ENCODE measurements at regions not wholly inside any gene's neighbourhood (a gene's known extent, or its start where the extent isn't known, plus 50 kb on each side); places are given as distances from the start of the nearest gene placed in this dataset.

- intact Hi-C loops (cut with micrococcal nuclease), result no loop called here
- no CpG with 5 or more reads among the region's 2 CpGs for WGBS (ENCODE audit: insufficient coverage)
Observed at GRCh38 chr18:75775121-75775520, 347.6 kb upstream of the SMIM21 start.

GRCh38 chr18:75773618-75774017 is 346.1 kb upstream of the SMIM21 start:
- H3K27ac Mint-ChIP-seq, result no peak overlapping the region
- Histone ChIP-seq H3K9me3 (replicated peaks in 1 of 2; ENCODE audit: control insufficient read depth in 1 of 2, insufficient read depth in 1 of 2, low read length in 2 of 2) (no peaks in the 10 kb centered on the region), H3K79me2 (ENCODE audit: insufficient read depth, low read length) (no peaks in the 10 kb centered on the region), H4K20me1 (ENCODE audit: insufficient read depth, low read length) (no peaks in the 10 kb centered on the region), H3K4me3 (replicated peaks in 1 of 3; ENCODE audit: low read depth in 2 of 3, low read length in 3 of 3) (no peak overlapping the region), H3K27ac (ENCODE audit: low read depth in 1 of 2, low read length in 2 of 2) (no peak overlapping the region), H3K36me3 (replicated peaks in 1 of 2; ENCODE audit: control insufficient read depth in 1 of 2, insufficient read depth in 2 of 2, low read length in 2 of 2) (no peaks in the 10 kb centered on the region), H3K9ac (ENCODE audit: insufficient read depth, low read length, poor library complexity, severe bottlenecking) (no peak overlapping the region), H3K4me1 (ENCODE audit: control insufficient read depth in 1 of 2, insufficient read depth in 2 of 2, low read length in 2 of 2) (no peaks in the 10 kb centered on the region), H3K27me3 (ENCODE audit: control insufficient read depth in 2 of 2, insufficient read depth in 2 of 2, low read length in 2 of 2) (no peaks in the 10 kb centered on the region), H2AFZ (ENCODE audit: insufficient read depth, low read depth, low read length, poor library complexity, severe bottlenecking) (no peak overlapping the region), H3K4me2 (replicated peaks; ENCODE audit: extremely low read depth, low read length, poor library complexity, severe bottlenecking) (no peak overlapping the region)
- no CpG with 5 or more reads among the region's 3 CpGs for WGBS (ENCODE audit: insufficient coverage)
- H3K36me3 Mint-ChIP-seq, result no peaks in the 10 kb centered on the region
- DNase-seq, result no peak
- peaks cover 0 to 5% (median 0%) of the 10 kb centered on the region in 7 donors for H3K9me3 Mint-ChIP-seq
- intact Hi-C loops (cut with micrococcal nuclease), result no loop called here
- H3K4me1 Mint-ChIP-seq, result no peaks in the 10 kb centered on the region
- H3K4me3 Mint-ChIP-seq, result no peak overlapping the region
- H3K27me3 Mint-ChIP-seq (ENCODE audit: low read depth in 3 of 3), result peaks cover 0 to 3% (median 0%) of the 10 kb centered on the region in 3 donors
- TF ChIP-seq CTCF (IDR thresholded peaks at IDR 0.05), result no peak

More at GRCh38 chr18:75775121-75775520, 347.6 kb upstream of the SMIM21 start:
- Histone ChIP-seq H3K4me3 (replicated peaks in 1 of 3; ENCODE audit: low read depth in 2 of 3, low read length in 3 of 3) (no peak overlapping the region), H3K4me2 (replicated peaks; ENCODE audit: extremely low read depth, low read length, poor library complexity, severe bottlenecking) (no peak overlapping the region), H3K36me3 (replicated peaks in 1 of 2; ENCODE audit: control insufficient read depth in 1 of 2, insufficient read depth in 2 of 2, low read length in 2 of 2) (no peaks in the 10 kb centered on the region), H4K20me1 (ENCODE audit: insufficient read depth, low read length) (no peaks in the 10 kb centered on the region), H3K27ac (ENCODE audit: low read depth in 1 of 2, low read length in 2 of 2) (no peak overlapping the region), H3K9me3 (replicated peaks in 1 of 2; ENCODE audit: control insufficient read depth in 1 of 2, insufficient read depth in 1 of 2, low read length in 2 of 2) (no peaks in the 10 kb centered on the region), H3K4me1 (ENCODE audit: control insufficient read depth in 1 of 2, insufficient read depth in 2 of 2, low read length in 2 of 2) (no peaks in the 10 kb centered on the region), H3K9ac (ENCODE audit: insufficient read depth, low read length, poor library complexity, severe bottlenecking) (no peak overlapping the region), H3K27me3 (ENCODE audit: control insufficient read depth in 2 of 2, insufficient read depth in 2 of 2, low read length in 2 of 2) (no peaks in the 10 kb centered on the region), H3K79me2 (ENCODE audit: insufficient read depth, low read length) (no peaks in the 10 kb centered on the region), H2AFZ (ENCODE audit: insufficient read depth, low read depth, low read length, poor library complexity, severe bottlenecking) (no peak overlapping the region)
- no peak overlapping the region for H3K27ac Mint-ChIP-seq
- H3K9me3 Mint-ChIP-seq, result peaks cover 0 to 5% (median 0%) of the 10 kb centered on the region in 7 donors
- no peak for TF ChIP-seq CTCF (IDR thresholded peaks at IDR 0.05)
- H3K27me3 Mint-ChIP-seq (ENCODE audit: low read depth in 3 of 3), result peaks cover 0 to 3% (median 0%) of the 10 kb centered on the region in 3 donors
- H3K4me1 Mint-ChIP-seq, result no peaks in the 10 kb centered on the region
- H3K36me3 Mint-ChIP-seq, result no peaks in the 10 kb centered on the region
- DNase-seq, result no peak
- H3K4me3 Mint-ChIP-seq, result no peak overlapping the region
